HG03175 (cell line): ENCODE measurements at regions not wholly inside any gene's neighbourhood (a gene's known extent, or its start where the extent isn't known, plus 50 kb on each side); places are given as distances from the start of the nearest gene placed in this dataset.
"Not testable (repeated sequence)": the region's sequence is repeated elsewhere in the genome, so short reads cannot be mapped to it uniquely, and the experiment has no call there.

Experiments used
- ATAC-seq: cut with Tn5 transposase; IDR thresholded peaks from one replicate; pipeline ENCODE4 v1.9.1; 2021; ENCODE audit warnings: mild to moderate bottlenecking, moderate library complexity; ENCODE audit not compliant: unreplicated experiment

DNA sequence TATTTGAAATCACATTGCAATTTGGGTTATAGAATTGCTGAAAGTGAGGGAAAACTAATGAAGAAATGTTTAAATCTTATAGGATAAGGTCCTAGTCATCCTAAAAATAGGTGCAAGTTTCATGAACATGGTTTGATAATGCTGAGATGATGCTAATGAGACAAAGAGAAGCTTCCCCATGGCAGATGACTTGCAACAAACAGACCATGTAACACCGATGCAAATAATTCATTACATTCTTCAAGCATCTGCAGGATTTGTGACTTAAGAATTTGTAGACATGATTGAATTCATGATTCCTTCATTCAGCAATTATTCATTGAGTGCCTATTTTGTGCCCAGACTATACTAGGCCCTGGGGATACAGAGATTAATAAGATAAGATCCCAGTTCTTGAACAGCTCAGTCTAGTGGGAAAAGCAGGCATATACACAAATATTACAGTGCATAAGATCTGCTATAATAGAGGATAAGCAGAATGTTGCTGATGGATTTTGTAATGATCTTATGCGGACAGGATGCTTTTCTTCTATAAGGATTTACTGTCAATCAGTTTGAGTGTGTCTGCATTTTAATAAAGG lies 367.9 kb upstream of the GBE1 start:
- no peak for ATAC-seq

DNA sequence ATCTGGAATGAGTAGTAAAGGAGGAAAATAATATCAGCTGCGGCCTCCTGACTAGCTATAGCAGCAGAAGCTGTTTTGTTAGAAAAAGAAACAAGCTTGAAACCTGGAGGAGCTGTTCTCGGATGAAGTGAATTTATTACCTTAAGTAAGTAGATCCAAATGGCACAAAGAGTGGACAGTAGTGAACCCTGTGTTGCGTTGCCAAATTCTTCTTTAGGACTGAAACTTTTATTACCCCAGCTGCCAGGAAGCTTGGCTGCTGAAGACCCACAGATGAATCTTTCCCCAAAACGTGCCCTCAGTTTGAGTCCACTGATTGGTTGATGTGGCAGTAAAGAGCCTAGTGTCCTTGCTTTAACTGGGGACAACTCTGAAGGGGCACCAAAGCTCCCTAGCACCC lies 366.8 kb upstream of the GBE1 start:
- ATAC-seq: no peak

DNA sequence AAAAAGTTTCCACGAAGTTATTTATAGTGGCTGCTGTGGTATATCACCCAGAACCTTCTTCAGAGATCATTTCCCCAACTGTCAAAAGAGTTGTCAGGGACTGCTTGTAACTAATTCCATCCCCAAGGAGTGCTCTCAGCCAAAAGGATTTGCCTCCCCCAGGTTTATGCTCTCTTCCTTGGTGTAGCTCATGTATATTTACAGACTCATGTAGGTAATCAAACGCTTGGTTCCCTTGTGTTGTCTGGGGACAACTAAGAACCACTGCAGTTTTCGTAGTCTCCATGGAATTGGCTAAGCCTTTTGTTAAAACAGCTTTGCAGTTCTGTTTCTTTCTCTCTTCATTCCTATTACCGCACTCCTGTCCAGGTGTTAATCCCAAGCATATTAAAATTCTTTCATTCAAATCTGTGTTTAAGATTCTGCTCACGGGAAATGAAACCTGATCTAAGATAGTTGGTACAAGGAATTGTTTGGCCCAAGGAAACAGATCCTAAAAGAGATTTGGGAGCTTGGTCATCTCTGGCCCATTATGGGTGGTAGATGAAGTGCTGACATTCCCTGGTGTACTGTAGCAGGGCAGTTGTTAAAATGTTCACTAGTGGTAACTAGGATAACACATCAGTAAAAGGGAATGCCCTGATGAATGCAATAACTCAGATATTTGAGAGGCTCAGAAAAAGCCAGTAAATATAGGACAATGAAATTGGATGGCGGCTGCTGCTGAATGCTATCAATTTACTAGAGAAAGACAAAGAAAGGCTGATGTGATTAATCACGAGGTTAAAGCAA lies 361.3 kb upstream of the GBE1 start:
- ATAC-seq: no peak

DNA sequence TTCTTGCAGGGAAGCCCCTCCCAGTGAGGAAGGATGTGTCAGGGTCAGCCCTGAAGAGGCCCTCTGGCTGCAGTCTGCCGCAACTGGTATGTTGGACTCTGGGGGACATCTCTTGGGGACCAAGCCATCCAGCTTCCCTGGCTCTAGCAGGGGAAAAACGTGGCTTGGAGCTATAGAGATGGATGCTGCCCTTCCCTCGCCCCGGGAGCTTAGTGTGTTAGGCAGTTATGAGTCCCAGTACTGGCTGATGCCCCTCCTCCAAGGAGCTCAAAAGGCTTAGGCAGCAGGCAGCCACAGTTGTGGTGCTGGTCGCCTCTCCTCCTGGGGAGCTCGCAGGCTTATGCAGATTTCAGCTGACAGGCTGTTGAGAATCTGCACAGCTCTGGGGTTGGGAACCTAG lies 353.1 kb upstream of the GBE1 start:
- no peak for ATAC-seq

DNA sequence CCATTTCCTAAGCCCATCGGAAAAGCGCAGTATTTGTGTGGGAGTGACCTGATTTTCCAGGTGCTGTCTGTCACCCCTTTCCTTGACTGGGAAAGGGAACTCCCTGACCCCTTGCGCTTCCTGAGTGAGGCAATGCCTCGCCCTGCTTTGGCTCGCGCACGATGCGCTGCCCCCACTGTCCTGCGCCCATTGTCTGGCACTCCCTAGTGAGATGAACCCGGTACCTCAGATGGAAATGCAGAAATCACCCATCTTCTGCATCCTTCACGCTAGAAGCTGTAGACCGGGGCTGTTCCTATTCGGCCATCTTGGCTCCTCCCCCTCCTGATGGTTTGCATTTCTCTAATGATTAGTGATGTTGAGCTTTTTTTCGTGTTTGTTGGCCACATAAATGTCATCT lies 349.3 kb upstream of the GBE1 start:
- not testable (repeated sequence) for ATAC-seq

DNA sequence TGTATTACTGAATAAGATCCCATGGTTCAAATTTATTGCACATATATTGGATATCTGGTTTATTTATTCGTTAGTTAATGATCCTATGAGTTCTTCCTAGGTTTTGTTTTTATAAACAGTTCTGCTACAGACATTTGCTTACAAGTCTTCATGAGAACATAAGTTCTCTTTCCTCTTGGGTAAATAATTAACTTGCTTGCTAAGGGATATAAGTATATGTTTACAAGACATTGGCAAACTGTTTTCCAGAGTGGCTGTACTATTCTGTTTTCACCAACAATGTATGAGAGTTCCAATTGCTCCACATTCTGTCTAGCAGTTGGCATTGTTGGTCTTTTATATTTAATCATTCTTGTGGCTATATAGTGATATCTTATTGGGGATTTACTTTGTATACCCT lies 341.8 kb upstream of the GBE1 start:
- no peak for ATAC-seq

DNA sequence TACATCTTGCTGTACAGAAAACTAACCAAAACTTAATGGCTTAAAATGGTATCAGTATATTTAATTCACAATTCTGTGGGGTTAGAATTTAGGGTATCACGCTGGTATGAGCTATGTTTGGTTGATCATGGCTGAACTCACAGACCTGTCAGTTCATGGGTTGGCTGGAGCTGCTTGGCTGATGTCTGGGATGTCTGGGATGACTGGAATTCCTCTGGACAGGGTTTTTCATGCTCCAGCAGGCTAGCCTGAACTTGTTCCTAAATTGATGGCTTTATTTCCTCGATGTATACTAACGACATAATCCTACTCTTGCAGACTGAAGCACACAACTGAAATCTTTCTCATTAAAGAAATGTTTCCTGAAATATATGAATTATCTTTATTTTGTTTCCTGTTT lies 338.9 kb upstream of the GBE1 start:
- ATAC-seq: no peak

DNA sequence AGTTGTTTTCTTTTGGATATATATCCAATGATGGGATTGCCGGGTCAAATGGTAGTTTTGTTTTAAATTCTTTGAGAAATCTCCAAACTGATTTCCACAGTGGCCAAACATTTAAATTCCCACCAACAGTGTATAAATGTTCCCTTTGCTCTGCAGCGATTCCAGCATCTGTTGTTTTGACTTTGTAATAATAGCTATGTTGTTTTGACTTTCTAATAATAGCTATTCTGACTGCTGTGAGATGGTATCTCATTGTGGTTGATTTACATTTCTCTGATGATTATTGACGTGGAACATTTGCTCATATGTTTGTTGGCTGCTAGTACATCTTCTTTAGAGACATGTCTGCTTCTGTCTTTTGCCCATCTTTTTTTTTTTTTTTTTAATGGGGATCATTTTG lies 332.2 kb upstream of the GBE1 start:
- no peak for ATAC-seq

DNA sequence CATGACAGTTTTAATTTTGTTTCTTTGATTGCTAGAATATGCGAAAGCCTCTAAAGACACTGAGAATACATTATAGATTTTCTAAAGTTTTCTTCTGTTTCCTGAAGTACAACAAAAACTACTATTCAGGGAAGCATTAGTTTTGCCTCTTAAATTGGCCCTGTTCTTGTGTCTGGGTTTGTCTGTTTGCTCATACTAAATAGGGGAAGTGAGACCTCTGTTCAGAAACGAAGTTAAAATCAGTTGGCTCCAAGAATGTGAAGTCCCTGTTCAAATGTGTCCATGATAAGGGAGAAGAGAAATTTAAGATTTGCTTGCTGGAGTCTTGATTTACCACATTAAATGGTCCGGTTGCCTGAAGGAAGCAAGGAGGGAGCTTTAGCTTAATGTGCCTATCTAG lies 327.3 kb upstream of the GBE1 start:
- ATAC-seq: peak; percentile 59

DNA sequence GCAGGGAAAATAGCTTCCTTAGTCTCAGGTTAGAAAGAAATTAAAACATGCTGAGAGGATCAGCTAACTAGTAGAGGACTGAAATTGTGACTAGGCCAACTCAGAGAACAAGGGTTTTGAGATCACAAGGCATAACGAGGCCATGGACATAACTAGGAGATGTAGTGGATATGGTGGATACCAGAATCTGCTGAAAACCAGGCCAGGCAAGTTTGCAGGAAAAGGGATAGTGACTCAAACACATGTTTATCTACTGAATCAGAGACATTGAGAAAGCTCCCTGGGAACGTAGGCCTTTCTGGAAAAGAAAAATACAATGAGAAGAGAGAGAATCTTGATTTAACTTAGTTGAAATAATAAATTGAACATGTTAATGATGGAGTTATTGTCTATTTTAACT lies 326.5 kb upstream of the GBE1 start:
- no peak for ATAC-seq

DNA sequence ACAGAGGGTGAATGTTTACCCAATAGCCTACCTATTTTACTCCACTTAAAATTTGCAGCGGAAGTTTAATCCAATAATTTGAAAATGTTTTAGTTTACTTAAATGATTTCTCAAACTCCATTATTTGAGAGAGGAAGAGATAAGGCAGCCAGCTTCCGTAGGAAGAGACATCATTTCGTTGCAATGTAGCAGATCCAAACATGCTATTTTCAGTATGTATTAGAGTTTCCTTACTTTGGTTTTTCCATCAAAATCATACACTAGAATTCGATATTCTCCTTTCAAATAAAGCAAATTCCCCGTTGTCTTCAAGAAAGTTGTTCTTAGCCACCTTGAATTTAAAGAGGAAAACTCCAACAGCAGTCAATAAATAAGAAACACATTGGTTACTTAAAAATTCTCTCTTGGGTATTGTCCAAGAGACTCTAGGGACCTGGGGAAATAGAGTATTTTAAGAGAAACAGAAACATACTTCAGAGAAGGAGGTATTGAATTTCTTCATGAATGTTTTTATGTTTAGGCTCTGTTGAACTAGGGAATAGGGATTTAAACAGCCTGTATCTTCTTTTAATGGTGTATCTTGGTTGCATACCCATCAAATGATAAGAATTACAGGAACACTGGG lies 324.5 kb upstream of the GBE1 start:
- no peak for ATAC-seq

DNA sequence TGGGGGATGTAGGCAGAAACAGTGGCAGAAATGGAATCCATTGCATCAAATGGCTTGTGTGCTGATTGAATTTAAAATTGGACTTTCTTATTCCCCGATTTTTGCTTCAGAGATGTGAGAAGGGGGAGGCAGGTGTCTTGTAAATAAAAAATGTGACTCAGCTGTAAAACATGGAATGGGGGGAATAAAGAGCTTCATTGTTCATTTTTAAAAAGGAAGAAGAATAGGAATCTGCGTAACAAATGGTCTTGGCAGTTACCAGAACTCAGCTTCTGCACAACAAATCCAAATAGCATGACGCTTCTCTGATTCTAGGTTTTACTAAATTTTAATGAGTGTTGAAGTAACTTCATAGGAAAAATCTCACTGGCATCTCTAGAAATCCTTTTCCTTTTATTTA lies 323.9 kb upstream of the GBE1 start:
- no peak for ATAC-seq

DNA sequence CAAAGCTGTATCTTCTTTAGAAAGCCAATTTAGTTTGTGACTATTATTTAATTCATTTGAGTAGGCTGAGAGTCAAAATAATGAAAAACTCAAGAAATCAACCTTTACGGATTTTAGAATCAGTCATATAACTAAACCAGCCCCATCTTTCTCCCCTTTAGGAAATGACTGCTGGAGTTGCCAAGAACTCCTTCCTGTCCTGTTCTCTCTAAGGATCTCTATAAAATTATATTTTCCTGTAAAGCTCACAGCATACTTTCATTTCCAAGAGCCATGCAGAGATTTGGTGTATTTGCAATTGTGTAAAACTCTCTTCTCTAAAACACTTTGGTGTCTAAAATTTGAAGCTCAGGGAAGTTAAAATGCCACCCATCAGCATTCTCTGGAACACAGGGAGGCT lies 323.4 kb upstream of the GBE1 start:
- ATAC-seq: no peak

DNA sequence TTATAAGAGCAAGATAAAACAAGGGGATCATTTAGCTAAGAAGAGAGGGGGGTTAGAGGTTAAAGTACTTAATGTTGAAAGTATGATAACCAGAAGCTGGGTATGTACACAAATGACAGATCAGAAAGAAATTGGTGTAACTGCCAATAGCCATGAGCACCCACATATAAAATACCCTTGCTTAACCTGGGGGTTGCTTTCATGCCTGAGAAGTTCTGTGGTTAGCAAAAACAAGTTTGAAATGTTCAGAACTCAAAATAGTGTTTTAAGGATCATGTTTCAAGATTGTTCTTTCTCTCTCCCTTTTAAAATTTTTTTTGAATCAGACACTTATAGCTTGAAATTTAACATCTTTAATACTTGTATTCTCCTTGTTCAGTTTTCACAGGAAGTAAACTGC lies 321.4 kb upstream of the GBE1 start:
- no peak for ATAC-seq

DNA sequence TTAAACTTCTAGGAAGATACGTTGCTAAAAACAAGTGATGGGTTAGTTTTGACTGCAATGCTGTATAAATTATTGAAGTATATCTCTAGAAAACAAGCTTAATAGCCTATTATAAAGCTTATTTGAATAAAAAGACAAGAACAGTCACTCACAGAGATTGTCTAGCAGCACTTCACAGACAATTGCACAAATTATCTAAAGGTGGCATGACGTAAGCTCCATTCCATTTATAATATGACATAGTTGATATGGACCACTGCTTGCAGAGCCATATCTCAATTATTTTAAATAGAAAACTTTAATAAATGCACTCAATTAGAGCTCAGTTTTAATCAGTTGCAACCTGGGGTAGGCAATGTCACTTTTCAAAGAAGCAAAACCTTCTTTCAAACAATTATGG lies 319.9 kb upstream of the GBE1 start:
- ATAC-seq: no peak

DNA sequence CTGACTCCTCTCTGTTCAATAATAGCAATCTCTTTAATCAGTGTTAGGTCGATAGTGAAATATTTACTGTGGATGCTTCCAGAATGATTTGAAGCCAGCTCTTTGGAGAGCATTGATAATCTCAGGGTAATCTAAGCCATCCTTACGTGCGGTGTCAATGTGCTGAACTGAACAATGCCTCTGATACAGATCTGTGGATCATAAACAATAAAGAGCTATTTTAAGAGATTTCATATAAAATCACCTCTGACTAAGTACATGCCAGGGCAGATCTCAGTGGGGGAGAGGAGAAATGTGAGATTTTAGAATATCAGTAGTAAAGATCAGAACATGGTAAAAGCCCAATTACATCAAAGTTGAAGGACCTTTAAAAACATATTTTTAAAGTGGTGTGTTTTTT lies 319.3 kb upstream of the GBE1 start:
- no peak for ATAC-seq

DNA sequence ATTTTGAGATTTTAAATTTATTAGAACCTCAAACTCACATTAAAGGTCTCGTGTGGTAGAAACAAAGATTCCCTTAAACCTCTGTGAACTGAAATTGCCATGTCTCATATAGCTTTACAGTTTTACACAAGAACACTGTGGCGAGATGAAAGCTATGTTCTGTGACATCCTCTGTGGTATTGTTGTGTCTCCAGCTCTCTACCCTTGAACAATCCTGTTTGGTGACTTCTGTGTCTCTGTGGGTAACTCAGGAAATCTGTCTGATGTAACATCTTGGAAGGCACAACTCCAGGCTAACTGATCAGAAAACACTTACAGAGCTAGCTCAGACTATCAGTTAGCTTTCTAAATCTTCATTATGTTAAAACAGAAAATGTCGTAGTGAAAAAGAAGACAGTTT lies 318.8 kb upstream of the GBE1 start:
- ATAC-seq: no peak

DNA sequence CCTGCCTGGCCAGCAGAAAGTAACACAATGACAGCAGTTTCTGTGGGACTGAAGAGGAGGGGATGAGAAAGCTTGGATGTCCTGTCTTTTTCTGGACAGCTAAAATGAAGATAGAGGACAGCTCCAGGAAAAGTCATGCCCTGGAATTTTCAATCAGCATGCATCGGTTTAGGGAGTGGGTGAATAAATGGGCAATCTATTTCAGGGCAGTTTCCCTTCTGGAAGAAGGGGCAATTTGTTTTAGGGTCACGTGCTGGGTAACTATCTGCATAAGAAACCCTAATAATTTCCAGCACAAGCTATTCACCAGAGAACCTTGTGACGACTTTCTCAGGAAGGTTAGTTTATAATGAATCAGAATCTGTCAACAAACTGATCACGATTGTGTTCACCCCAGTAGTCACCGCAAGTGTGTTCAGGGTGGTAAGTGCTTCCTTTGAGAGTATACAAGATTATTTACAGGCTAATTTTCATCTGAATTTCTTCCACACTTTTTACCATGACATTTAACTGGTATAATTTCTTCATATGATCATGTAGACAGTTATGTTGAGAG lies 318.0 kb upstream of the GBE1 start:
- no peak for ATAC-seq

DNA sequence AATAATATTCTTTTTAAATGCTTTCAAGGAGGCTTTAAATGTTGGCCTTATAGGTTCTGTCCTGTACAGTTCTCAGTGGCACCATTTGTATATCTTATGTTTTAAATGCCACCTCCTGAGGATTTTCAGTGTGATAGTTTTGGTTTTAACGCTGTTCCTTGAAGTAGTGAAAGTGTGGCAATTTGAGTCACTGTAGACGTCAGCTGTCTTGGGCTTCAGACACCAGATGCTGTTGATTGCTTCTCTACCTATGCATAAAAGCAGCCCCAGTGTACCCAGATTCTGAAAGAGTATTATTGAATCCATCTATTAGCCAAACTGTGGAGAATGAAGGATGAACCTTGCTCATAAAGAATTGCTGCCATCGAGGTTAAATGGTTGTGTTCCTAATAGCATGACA lies 316.8 kb upstream of the GBE1 start:
- ATAC-seq: no peak

DNA sequence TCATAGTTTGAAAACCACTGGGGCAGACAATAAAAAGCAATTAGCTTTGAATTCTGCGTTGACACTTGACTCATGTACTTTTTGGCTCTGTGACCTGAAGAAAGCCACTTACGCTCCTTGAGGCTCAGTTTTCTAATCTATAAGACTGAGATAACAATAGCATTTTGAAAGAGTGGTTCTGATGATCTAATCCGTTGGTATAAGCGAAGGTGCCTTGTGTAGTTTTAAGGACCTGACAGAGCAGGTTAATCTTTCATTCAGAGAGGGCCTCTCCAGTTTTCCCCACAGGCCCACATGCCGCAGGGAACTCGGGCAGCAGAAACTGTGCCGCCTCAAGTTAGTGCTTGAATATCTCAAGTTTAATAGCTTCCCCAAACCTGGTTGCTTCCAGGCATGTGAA lies 306.0 kb upstream of the GBE1 start:
- ATAC-seq: no peak

DNA sequence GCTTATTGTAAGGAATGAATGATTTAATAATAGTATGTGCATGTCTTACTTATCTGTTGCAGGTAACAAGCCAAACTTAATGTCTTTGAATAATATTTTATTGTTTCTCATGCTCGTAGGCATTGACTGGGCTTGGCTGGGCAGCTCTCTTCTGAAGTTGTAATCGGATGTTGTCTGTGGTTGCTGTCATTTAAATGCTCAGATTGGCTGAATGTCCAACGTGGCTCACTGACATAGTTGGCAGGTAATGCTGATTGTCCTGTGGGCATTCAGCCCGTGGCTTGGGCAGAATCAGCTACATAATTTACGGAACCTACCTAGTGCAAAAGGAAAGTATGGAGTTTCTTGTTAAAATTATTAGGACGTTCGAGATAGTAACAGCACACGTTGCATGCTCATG lies 297.4 kb upstream of the GBE1 start:
- ATAC-seq: no peak

DNA sequence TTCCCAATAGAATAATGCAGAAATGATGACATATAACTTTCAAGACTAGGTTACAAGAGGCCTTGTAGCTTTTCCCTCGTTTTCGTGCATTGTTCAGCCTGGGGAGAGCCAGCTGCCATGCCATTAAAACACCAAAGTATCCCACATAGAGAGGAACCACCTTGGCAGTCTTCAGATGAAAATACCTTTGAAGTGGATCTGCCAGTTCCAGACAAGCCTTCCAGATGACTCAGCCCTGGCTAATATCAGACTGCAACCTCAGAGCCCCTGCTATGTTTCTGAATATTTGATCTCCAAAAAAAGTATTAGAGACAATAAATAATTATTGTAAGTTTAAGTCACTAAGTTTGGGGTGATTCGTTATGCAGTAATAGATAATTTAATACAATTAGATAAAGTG lies 294.3 kb upstream of the GBE1 start:
- no peak for ATAC-seq
